Adrenal gland (tissue), 9 donors: ENCODE measurements at regions not wholly inside any gene's neighbourhood (a gene's known extent, or its start where the extent isn't known, plus 50 kb on each side); places are given as distances from the start of the nearest gene placed in this dataset.

Experiments used
- DNase-seq, 7 donors: peaks; one replicate each; pipeline ENCODE4 v3.0.0-alpha.2; 2019 to 2020
- H3K27ac ChIP-seq, 5 donors: fragments of 200-600 bp; sonication (generic) in 4 of 5; 1 replicate in 3 of 5; 2 replicates in 2 of 5; pipeline versions ENCODE4 v1.5.1 to v1.8.0; 2016 to 2020; ENCODE audit warnings: mild to moderate bottlenecking in 1 of 5
- H3K27me3 ChIP-seq: fragments of 200-600 bp; 2 replicates; pipeline ENCODE4 v1.8.0; 2021
- H3K36me3 ChIP-seq, 2 donors: fragments of 200-600 bp; replicated peaks in 1 of 2; 1 replicate in 1 of 2; 2 replicates in 1 of 2; pipeline versions ENCODE4 v1.5.1 to v1.8.0; 2018 to 2022
- H3K4me1 ChIP-seq, 2 donors: fragments of 200-600 bp; replicated peaks in 1 of 2; 1 replicate in 1 of 2; 2 replicates in 1 of 2; pipeline versions ENCODE4 v1.5.1 to v1.8.0; 2018 to 2021
- H3K4me3 ChIP-seq, 4 donors: fragments of 200-600 bp; sonication (generic) in 3 of 4; one replicate each; pipeline ENCODE4 v1.5.1; 2016 to 2018
- H3K9me3 ChIP-seq, 3 donors: fragments of 200-600 bp; sonication (generic) in 1 of 3; replicated peaks in 1 of 3; 1 replicate in 2 of 3; 2 replicates in 1 of 3; pipeline versions ENCODE4 v1.5.1 to v1.8.0; 2016 to 2021
- POLR2A ChIP-seq, 2 donors: fragments of 450-650 bp; IDR thresholded peaks; one replicate each; pipeline ENCODE4 v1.6.1; 2017; ENCODE audit warnings: antibody characterized with exemption in 2 of 2, mild to moderate bottlenecking in 2 of 2, moderate library complexity in 1 of 2
- WGBS, 4 donors: extraction: QIAGEN DNeasy Blood & Tissue Kit in 2 of 4; methylation state at CpG; one replicate each; pipeline versions ENCODE4 v1.1.5 to v1.1.7; 2013 to 2017; 5-methylcytosine and 5-hydroxymethylcytosine counted together
- intact Hi-C, 2 donors: fragments of 100-400 bp; cut with DNase I; formaldehyde crosslinking; loops; one replicate each; pipeline versions ENCODE4 v1.14.1 to v1.15.0; 2022 to 2023
- TF ChIP-seq, protein P1 (sequence below), 6 experiments: fragments of 450-650 bp in 4 of 6; fragments of 200-600 bp in 2 of 6; sonication (generic) in 1 of 6; IDR thresholded peaks; 1 replicate in 5 of 6; 2 replicates in 1 of 6; pipeline versions ENCODE4 v1.5.1 to v1.8.0; 2016 to 2021; ENCODE audit warnings: antibody characterized with exemption in 6 of 6, mild to moderate bottlenecking in 2 of 6, moderate library complexity in 1 of 6
- donor health status: healthy with polysubstance abuse.
- donor health status: Bipolar disorder and iron deficiency.
- donor health status: DM: yes; HTN: yes; CAD: no.
- donor health status: DM: no; HTN: no; CAD: no.
- donor health status: DM: no; HTN: no; CAD: no.

DNA sequence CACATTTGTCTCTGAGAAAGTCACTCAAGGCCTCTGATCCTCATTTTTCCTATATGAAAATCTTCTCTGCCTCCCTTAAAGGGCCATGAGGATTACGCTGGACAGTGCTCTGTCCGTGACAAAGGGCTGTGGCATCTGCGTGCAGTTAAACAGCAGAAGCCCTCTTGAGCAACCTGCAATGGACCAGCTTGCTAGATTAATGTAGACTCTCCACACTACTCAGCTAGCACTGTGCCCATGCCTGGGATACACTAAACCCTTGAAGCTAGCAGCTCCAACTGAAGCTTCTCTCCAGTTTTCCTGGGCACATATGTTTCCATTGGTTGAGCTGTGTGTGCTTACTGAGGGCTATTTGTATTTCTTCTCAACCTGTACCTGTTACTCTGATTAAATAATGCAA lies 303.8 kb downstream of the RPLP1 start:
- intact Hi-C loops: no loop called here
- 80 to 95% (median 91%) methylated on average over 3 of the region's 3 CpGs for WGBS, 4 donors

DNA sequence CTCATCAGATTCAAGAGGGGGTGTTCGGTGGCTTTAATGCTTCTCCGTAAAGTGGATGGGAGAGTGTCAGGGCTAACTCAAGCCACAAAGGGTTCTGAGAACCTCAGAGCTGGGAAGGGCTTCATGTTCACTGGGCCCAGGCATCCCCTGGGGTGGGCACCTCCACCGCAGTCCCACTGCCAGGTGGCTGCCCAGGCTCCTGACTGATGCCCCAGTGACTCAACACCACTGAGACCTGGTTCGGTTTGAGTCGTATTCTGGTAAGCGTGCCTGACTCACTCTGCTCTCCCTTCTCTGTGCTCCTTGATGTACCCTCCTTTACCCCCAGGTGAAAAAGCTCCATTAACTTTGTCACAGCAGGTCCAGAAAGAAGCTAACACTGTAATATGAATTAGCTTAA lies 304.6 kb downstream of the RPLP1 start:
- no peak for TF ChIP-seq POLR2A (IDR thresholded peaks at IDR 0.05)
- TF ChIP-seq, protein P1, sequence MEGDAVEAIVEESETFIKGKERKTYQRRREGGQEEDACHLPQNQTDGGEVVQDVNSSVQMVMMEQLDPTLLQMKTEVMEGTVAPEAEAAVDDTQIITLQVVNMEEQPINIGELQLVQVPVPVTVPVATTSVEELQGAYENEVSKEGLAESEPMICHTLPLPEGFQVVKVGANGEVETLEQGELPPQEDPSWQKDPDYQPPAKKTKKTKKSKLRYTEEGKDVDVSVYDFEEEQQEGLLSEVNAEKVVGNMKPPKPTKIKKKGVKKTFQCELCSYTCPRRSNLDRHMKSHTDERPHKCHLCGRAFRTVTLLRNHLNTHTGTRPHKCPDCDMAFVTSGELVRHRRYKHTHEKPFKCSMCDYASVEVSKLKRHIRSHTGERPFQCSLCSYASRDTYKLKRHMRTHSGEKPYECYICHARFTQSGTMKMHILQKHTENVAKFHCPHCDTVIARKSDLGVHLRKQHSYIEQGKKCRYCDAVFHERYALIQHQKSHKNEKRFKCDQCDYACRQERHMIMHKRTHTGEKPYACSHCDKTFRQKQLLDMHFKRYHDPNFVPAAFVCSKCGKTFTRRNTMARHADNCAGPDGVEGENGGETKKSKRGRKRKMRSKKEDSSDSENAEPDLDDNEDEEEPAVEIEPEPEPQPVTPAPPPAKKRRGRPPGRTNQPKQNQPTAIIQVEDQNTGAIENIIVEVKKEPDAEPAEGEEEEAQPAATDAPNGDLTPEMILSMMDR (IDR thresholded peaks at IDR 0.05): no peak
- H3K4me3 ChIP-seq: no peak overlapping the region
- DNase-seq: no peak
- H3K36me3 ChIP-seq: no peaks in the 10 kb centered on the region
- intact Hi-C loops: no loop called here
- H3K9me3 ChIP-seq: no peaks in the 10 kb centered on the region
- no peak overlapping the region for H3K27ac ChIP-seq
- peaks cover 0 to 6% of the 10 kb centered on the region in 2 donors for H3K4me1 ChIP-seq
- 91 to 97% (median 93%) methylated on average over 5 to 6 of the region's 6 CpGs for WGBS, 4 donors
- no peaks in the 10 kb centered on the region for H3K27me3 ChIP-seq

More for the DNA sequence above, 303.8 kb downstream of the RPLP1 start:
- peaks cover 0 to 6% of the 10 kb centered on the region in 2 donors for H3K4me1 ChIP-seq
- no peak for DNase-seq
- no peak for TF ChIP-seq POLR2A (IDR thresholded peaks at IDR 0.05)
- TF ChIP-seq, protein P1 (IDR thresholded peaks at IDR 0.05): no peak
- H3K4me3 ChIP-seq: no peak overlapping the region
- H3K27ac ChIP-seq: no peak overlapping the region
- H3K27me3 ChIP-seq: no peaks in the 10 kb centered on the region
- no peaks in the 10 kb centered on the region for H3K36me3 ChIP-seq
- no peaks in the 10 kb centered on the region for H3K9me3 ChIP-seq

DNA sequence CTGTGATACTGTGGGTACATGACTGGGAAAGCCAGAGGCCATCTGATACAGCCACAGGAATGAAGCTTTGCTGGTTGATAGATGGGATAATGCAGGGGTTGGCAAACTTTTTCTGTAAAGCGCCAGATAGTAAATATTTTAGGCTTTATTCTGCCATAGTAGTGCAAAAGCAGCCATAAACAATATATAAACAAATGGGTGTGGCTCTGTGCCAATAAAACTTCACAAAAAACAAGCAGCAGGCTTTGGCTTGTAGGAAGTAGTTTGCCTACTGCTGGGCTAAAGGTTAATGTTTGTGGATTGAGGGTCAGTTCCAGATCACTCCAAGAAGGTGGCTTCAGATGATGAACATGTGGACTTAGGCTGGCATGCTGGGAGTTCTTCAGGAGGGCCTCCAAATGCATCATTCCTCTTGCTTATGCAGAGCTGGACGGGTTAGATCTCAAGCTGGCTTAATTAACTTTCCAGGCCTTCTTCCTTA lies 305.7 kb downstream of the RPLP1 start:
- 66 to 88% (median 85%) methylated on average over 2 of the region's 2 CpGs for WGBS, 4 donors
- no peak overlapping the region for H3K4me3 ChIP-seq
- H3K27ac ChIP-seq: no peak overlapping the region
- intact Hi-C loops: no loop called here
- TF ChIP-seq POLR2A (IDR thresholded peaks at IDR 0.05): no peak
- TF ChIP-seq, protein P1 (IDR thresholded peaks at IDR 0.05): no peak
- no peaks in the 10 kb centered on the region for H3K9me3 ChIP-seq
- H3K27me3 ChIP-seq: no peaks in the 10 kb centered on the region
- H3K36me3 ChIP-seq: no peaks in the 10 kb centered on the region
- DNase-seq: no peak
- peaks cover 0 to 6% of the 10 kb centered on the region in 2 donors for H3K4me1 ChIP-seq

DNA sequence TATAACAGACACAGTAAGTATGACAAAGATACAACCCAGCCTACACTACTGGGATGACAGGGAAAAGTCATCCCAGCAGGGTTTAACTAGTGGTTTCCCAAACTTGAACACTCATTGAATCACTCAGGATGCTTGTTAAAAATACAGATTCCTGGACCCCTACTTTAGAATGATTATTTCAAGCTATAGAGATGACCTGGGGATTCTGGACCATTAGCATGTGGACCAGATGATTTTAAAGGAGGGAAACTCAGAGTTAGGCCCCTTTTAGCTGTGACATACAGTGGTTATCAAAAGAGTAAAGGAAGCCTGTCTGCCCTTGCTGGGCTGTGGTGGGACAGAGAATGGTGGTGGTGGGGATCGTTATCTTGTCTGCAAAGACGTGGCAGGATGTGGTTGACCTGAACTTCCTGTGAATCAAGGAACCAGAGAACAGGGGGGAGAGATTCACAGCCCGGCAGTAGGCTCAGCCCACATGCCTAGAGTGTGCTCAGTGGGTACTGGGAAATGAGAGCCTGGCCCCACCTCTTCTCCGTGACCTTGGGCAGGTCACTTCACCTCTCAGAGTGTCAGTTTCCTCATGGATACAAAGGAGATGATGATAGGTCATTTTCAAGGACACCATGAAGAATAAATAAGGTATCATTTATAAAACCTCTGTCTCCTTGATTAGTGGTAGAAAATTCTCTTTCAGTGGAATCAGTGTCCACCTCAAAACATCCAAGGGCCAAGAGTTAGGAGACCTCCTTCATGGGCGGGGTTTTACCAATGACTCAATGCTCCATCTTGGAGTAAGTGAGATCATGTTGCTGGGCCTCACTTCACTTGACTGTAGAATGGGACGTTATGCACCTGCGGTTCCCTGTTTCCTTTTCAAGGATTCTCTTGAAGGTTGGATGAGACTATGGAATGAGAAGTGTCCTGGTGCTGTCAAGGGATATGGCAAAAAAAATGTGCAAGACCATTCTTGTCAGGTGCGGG lies 306.5 kb downstream of the RPLP1 start:
- intact Hi-C loops: no loop called here
- no peaks in the 10 kb centered on the region for H3K36me3 ChIP-seq
- no peaks in the 10 kb centered on the region for H3K9me3 ChIP-seq
- no peak overlapping the region for H3K27ac ChIP-seq
- peak in 5 of 7 donors; percentile 16 to 61 (median 24) for DNase-seq
- peaks cover 0 to 6% of the 10 kb centered on the region in 2 donors for H3K4me1 ChIP-seq
- no peak for TF ChIP-seq POLR2A (IDR thresholded peaks at IDR 0.05)
- TF ChIP-seq, protein P1 (IDR thresholded peaks at IDR 0.05): no peak
- 74 to 86% (median 77%) methylated on average over 8 of the region's 8 CpGs for WGBS, 4 donors
- no peak overlapping the region for H3K4me3 ChIP-seq
- no peaks in the 10 kb centered on the region for H3K27me3 ChIP-seq
